Stimulated activated naive CD8-positive, alpha-beta T cell treated with anti-CD3 and anti-CD28 coated beads, Interleukin-15, Interleukin-2, amounts not matched to agents 100 ng/mL and 50 ng/mL, for 24 hours (primary cell): ENCODE measurements at regions not wholly inside any gene's neighbourhood (a gene's known extent, or its start where the extent isn't known, plus 50 kb on each side); places are given as distances from the start of the nearest gene placed in this dataset.

Experiments
- H3K27ac Mint-ChIP-seq: one replicate; pipeline ENCODE4 v1.8.0; 2021; ENCODE audit warnings: mild to moderate bottlenecking, mixed read lengths
- H3K27me3 Mint-ChIP-seq: one replicate; pipeline ENCODE4 v1.8.0; 2021; ENCODE audit warnings: mixed read lengths
- H3K36me3 Mint-ChIP-seq: one replicate; pipeline ENCODE4 v1.8.0; 2021; ENCODE audit warnings: low read depth, mixed read lengths
- H3K4me1 Mint-ChIP-seq: one replicate; pipeline ENCODE4 v1.8.0; 2021; ENCODE audit warnings: low read depth, mixed read lengths
- H3K4me3 Mint-ChIP-seq: one replicate; pipeline ENCODE4 v1.8.0; 2021; ENCODE audit warnings: mild to moderate bottlenecking, mixed read lengths
- H3K9me3 Mint-ChIP-seq: one replicate; pipeline ENCODE4 v1.8.0; 2021; ENCODE audit warnings: mixed read lengths

DNA sequence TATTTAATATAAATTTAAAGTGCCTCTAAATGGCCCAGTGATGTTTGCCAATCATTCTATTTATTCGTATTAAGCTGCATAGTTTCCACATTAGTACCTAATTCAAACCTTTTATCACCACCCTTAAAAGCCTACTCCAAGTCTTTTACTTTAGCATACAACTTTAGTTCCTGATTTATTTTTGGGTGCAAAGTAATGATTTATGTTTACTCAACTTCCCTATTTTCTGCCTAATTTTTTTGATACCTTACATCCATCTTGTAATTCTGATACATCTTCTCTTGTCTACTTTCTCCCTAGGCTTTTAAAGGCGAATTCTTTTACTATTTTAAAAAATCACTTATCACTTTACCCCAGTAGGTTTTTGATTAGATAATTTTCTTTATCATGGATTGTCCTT is 2651.1 kb upstream of the PCDH20 start:
- Mint-ChIP-seq H3K9me3 (peaks cover 2% of the 10 kb centered on the region), H3K4me1 (no peaks in the 10 kb centered on the region), H3K36me3 (no peaks in the 10 kb centered on the region), H3K27me3 (no peaks in the 10 kb centered on the region), H3K27ac (no peak overlapping the region), H3K4me3 (no peak overlapping the region)

DNA sequence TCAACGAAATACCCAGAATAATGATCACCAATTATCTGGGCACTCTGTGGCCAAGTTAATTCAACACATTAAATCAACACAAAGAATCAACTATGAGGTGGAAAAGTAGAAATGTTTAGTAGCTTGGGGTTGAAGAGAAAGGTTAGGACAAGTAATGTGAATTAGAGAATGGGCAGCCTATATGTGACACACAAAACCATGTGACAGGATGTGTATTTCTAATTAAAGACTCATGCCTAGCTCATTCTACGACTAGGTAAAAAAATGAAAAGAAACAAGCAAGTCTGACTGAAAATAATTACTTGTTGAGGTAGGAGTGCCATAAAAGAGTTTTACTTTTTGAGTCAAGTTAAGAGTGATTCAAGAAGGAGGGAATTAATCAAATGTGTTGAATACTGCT is 2646.0 kb upstream of the PCDH20 start:
- no peak overlapping the region for H3K4me3 Mint-ChIP-seq
- peaks cover 16% of the 10 kb centered on the region for H3K9me3 Mint-ChIP-seq
- no peaks in the 10 kb centered on the region for H3K36me3 Mint-ChIP-seq
- no peaks in the 10 kb centered on the region for H3K4me1 Mint-ChIP-seq
- H3K27me3 Mint-ChIP-seq, result no peaks in the 10 kb centered on the region
- H3K27ac Mint-ChIP-seq, result no peak overlapping the region

DNA sequence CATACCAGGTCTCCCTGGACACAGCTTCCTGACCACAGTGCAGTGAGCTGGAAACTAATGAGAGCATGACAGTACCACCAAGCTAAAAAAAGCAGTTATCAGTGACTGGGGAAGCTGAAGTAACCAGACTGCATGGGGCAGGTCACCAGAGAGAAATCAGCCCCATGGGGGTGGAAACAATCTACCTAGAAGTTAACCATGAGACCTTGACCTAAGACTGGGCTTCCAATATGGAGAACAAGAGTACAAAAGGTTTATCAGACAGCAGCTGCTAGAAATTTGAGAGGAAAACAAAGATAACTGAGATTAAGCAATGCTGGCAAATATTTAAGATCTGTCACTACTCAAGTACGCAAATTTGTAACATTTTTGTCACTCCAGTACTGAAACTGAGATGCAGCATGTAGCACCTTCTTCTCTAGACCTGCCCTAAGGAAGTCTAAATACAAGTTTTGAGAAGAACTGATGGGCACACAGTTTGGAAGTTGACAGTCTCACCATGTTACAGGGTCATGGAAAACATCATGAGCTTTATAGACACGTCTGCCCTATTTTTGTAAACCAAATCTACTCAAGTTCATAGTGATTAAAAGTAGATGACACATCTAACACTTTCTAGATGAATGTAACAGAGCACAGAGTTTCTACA is 2641.8 kb upstream of the PCDH20 start:
- Mint-ChIP-seq H3K4me3 (no peak overlapping the region), H3K9me3 (peaks cover 16% of the 10 kb centered on the region), H3K27me3 (no peaks in the 10 kb centered on the region), H3K36me3 (no peaks in the 10 kb centered on the region), H3K4me1 (no peaks in the 10 kb centered on the region), H3K27ac (no peak overlapping the region)

DNA sequence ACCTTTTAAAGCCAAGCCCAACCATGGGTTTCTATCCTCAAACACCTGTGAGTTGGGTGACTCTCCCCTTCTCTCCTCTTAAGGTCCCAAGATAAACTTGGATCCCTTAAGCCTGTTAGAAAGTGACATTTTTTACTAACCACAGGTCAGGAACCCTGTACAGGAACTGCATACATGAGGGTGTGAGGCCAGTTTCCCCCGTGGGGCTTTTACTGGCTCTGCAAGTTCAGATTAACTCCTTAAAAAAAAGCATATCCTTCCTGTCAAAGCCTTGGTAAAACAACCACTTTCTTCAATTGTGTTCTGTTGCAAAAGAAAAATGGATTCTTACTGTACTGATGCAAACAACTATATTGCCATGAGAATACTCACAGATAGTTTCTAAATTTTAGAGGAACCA is 2638.7 kb upstream of the PCDH20 start:
- Mint-ChIP-seq H3K27me3 (no peaks in the 10 kb centered on the region), H3K4me3 (no peak overlapping the region), H3K36me3 (no peaks in the 10 kb centered on the region), H3K9me3 (peaks cover 4% of the 10 kb centered on the region), H3K27ac (no peak overlapping the region), H3K4me1 (no peaks in the 10 kb centered on the region)

DNA sequence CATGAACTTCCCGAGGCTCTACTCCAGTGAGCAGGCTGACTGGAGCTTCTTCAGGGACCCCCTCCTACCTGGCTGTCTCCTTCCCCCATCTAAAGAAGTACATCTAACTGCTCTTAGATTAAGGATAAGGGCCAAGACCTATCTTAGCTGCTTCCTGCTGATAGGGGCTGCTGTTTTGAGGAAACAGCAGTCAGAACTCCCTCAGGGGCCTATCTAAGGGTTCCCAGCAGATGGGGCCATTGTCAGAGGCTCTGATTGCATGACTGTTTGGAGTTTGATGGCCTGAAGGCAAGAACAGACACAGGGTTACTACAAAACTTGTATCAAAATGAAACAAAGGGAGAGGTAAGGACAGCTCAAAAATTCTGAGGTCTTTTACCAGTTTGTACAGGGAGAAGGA is 2636.9 kb upstream of the PCDH20 start:
- H3K27ac Mint-ChIP-seq, result no peak overlapping the region
- no peaks in the 10 kb centered on the region for H3K9me3 Mint-ChIP-seq
- no peaks in the 10 kb centered on the region for H3K36me3 Mint-ChIP-seq
- H3K4me3 Mint-ChIP-seq, result no peak overlapping the region
- H3K4me1 Mint-ChIP-seq, result no peaks in the 10 kb centered on the region
- H3K27me3 Mint-ChIP-seq, result no peaks in the 10 kb centered on the region

DNA sequence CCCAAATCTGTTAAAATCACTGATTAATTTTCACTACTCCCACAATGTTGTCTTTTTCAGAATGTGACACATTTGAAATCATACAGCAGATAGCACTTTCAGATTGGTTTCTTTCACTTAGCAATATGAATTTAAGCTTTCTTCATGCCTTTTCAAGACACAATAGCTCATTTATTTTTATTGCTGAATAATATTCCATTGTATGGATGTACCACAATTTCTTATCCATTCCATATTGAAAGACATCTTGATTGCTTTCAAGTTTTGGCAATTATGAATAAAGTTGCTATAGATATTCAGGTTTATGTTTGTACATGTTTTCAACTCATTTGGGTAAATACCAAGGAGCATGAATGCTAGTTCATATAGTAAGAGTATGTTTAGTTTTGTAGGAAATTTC is 2635.6 kb upstream of the PCDH20 start:
- Mint-ChIP-seq H3K4me3 (no peak overlapping the region), H3K36me3 (no peaks in the 10 kb centered on the region), H3K27ac (no peak overlapping the region), H3K4me1 (no peaks in the 10 kb centered on the region), H3K9me3 (no peaks in the 10 kb centered on the region), H3K27me3 (no peaks in the 10 kb centered on the region)

DNA sequence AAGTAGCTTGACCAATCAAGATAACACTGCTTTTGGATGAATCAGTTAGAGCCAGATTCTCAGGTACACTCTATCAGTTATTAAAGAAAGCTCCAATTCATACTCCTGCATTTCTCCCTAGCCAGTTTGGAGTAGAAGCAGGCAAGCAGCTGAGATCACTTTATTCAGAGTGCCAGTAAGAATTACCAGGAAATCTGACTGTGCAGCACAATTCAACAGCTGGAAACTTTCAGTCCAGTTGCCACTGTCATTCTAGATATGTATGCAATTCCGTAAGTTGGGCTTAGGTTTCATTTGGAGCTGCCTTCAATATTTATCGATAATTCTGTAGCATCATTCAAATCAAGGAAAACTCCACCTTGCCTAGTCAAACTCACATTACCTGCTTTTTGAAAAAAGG is 2625.6 kb upstream of the PCDH20 start:
- H3K4me1 Mint-ChIP-seq, result no peaks in the 10 kb centered on the region
- H3K27me3 Mint-ChIP-seq, result no peaks in the 10 kb centered on the region
- H3K9me3 Mint-ChIP-seq, result no peaks in the 10 kb centered on the region
- no peak overlapping the region for H3K27ac Mint-ChIP-seq
- no peak overlapping the region for H3K4me3 Mint-ChIP-seq
- H3K36me3 Mint-ChIP-seq, result no peaks in the 10 kb centered on the region

DNA sequence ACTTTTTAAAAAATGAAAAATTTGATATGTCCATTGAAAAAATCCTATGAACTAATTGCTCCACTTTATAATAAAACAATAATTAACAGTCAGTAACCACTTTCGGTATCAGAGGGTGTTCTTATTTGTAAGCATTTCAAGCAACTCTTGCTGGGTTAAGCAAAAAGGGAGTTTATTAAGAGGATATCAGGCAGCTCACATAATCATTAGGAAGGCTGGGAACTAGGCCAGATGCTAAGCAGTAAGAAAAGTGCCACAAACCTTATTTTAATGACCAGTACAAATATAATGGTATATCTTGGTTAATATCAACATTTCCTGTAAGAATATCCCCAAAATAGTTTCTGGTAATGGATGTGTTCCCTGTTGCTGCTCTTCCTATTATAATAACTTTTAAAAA is 2618.3 kb upstream of the PCDH20 start:
- Mint-ChIP-seq H3K9me3 (no peaks in the 10 kb centered on the region), H3K4me3 (no peak overlapping the region), H3K36me3 (no peaks in the 10 kb centered on the region), H3K27ac (no peak overlapping the region), H3K4me1 (no peaks in the 10 kb centered on the region), H3K27me3 (no peaks in the 10 kb centered on the region)

DNA sequence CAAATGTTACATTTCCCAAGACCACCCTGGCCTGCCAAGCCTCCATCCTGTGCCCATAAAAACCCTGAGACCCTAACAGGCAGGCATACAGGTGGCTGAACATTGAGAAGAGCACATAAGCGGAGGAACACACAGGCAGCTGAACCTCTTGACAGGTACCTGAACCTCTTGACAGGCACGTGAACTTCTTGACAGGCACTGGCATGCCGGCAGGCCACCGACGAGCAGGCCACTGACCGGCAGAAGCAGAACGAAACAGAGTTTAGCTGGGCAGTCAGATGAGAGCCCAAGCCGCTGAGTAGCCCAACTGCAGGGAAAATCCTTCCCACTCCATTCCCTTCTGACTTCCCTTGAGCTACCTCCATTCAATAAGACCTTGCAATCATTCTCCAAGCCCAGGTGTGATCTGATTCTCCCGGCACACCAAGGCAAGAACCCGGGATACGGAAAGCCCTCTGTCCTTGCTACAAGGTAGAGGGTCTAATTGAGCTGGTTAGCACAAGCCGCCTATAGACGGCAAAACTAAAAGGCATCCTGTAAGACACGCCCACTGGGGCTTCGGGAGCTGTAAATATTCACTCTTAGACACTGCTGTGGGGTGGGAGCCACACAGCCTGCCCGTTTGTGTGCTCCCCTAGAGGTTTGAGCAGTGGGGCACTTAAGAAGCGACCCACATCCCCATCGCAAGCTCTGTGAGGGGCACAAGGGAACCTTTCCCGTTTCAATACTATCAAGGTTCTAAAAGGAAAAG is 2613.9 kb upstream of the PCDH20 start:
- H3K4me3 Mint-ChIP-seq, result no peak overlapping the region
- no peaks in the 10 kb centered on the region for H3K4me1 Mint-ChIP-seq
- no peaks in the 10 kb centered on the region for H3K27me3 Mint-ChIP-seq
- no peaks in the 10 kb centered on the region for H3K36me3 Mint-ChIP-seq
- no peak overlapping the region for H3K27ac Mint-ChIP-seq
- H3K9me3 Mint-ChIP-seq, result peaks cover 7% of the 10 kb centered on the region

DNA sequence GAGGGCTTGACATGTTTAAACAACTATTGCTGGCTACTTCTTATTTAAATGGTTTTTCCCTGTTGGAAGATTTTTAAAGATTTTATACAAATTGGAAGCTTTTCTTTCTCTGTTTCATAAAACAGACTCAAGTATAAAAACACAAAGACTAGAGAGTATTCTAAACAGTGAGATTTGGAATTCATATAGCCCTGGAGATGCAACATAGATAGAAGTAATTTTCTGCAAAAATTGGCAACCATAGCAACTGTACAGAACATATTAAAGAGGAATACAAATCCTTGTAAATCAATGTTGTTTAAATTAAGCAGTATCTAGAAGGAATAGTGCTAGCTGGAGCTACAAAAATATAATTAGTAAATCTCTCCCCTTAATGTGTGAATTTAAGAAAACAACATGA is 2612.9 kb upstream of the PCDH20 start:
- no peaks in the 10 kb centered on the region for H3K36me3 Mint-ChIP-seq
- H3K4me3 Mint-ChIP-seq, result no peak overlapping the region
- H3K4me1 Mint-ChIP-seq, result no peaks in the 10 kb centered on the region
- no peaks in the 10 kb centered on the region for H3K27me3 Mint-ChIP-seq
- H3K9me3 Mint-ChIP-seq, result peaks cover 7% of the 10 kb centered on the region
- H3K27ac Mint-ChIP-seq, result no peak overlapping the region

DNA sequence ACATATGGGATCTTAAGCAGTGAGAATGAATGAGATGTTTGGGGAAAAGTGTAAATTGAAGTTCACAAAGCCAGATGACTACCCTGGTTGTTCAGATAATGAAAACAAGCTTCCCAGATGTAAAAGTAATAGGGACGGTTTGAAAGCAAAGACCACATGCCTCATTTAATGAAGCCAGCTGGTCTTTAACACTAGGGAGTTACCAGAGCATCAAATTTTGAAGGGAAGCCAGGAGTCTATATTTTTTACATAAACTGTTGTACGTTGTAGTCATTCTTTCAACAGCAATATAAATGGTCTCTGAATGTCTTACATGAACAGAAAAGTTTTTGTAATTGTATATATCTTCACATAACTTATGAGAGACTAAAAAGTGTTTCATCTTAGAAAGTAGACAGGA is 2604.5 kb upstream of the PCDH20 start:
- H3K27me3 Mint-ChIP-seq, result no peaks in the 10 kb centered on the region
- H3K4me3 Mint-ChIP-seq, result no peak overlapping the region
- no peaks in the 10 kb centered on the region for H3K4me1 Mint-ChIP-seq
- no peaks in the 10 kb centered on the region for H3K36me3 Mint-ChIP-seq
- H3K9me3 Mint-ChIP-seq, result peaks cover 32% of the 10 kb centered on the region
- H3K27ac Mint-ChIP-seq, result no peak overlapping the region

DNA sequence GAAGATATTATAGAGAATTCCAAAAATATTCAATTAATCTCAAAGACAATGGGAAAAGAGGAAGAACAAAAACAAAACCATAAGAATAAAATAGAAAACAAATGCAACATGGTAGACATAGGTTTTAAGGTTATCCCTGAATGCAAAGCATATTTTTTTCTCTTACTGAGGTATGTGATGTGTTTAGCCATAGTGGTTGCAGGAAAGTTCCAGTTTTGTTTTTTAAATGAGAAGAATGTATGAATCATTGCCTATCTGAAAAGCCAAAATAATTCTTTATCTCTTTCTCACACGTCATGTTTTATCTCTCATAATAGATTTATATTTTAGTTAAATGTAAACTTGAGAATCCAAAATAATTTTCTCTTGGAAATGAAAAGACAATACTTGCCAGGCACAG is 2591.7 kb upstream of the PCDH20 start:
- Mint-ChIP-seq H3K27ac (no peak overlapping the region), H3K9me3 (peaks cover 14% of the 10 kb centered on the region), H3K36me3 (no peaks in the 10 kb centered on the region), H3K4me3 (no peak overlapping the region), H3K4me1 (no peaks in the 10 kb centered on the region), H3K27me3 (no peaks in the 10 kb centered on the region)

DNA sequence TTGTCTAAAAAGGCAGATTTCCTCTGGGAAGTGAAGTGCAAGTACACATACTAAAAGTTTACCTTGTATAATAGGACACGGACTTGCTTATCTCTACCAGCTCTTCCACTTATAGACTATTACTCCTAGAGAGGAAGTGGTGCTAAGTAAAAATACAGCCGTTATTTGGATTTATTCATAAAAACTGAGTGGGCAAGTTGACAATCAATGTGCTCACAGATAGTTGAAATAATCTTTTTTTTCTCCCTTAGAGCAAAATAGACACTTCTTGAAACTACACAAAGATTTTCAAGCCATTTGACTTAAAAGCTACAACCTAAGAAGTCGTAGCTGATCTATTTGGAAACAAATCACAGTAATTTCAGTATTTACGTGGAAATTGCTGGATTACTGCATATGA is 2584.7 kb upstream of the PCDH20 start:
- Mint-ChIP-seq H3K27me3 (no peaks in the 10 kb centered on the region), H3K27ac (no peak overlapping the region), H3K4me3 (no peak overlapping the region), H3K36me3 (no peaks in the 10 kb centered on the region), H3K9me3 (peaks cover 8% of the 10 kb centered on the region), H3K4me1 (no peaks in the 10 kb centered on the region)

DNA sequence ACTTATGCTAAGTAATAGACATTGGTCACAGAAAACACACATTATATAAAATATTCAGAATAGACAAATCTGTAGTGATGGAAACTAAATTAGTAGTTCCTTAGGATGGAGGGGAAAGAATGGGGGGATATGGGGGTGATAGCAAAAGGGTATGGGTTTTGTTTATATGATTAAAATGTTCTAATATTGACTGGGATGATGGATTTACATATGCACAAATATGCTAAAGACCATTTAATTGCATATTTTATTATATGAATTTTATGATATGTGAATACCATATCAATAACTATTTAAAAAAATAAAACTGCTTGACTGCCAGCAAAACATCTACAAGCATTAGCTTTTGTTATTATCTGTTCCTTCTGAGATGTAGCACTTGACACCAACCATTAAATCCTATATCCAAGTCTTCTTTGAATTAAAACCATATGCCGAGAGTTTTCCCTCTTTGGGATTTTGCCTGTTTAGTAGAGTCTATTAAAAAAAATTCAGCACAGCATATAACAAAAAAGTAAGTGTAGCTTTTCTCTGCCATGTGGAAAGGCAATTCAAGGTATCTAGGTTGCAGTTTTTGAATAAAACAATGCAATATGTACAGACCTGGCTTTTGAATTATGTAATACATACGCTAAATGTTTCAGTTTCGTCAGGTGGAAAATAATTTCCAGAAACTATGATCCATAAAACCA is 2584.1 kb upstream of the PCDH20 start:
- H3K36me3 Mint-ChIP-seq, result no peaks in the 10 kb centered on the region
- H3K4me1 Mint-ChIP-seq, result no peaks in the 10 kb centered on the region
- no peaks in the 10 kb centered on the region for H3K27me3 Mint-ChIP-seq
- H3K4me3 Mint-ChIP-seq, result no peak overlapping the region
- peaks cover 8% of the 10 kb centered on the region for H3K9me3 Mint-ChIP-seq
- no peak overlapping the region for H3K27ac Mint-ChIP-seq

DNA sequence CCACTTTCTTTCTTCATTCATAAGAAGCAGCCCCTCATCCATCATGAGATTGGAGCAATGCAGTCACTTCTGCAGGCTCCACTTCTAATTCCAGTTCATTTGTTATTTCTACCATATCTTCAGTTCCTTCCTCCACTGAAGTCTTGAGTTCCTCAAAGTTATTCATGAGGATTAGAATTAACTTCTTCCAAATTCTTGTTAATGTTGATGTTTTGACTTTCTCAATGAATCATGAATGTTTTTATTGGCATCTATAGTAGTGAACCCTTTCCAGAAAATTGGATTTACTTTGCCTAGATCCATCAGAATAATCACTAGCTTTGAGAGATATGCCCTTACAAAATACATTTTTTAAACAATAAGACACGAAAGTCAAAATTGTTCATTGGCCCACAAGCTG is 2567.7 kb upstream of the PCDH20 start:
- no peak overlapping the region for H3K27ac Mint-ChIP-seq
- H3K9me3 Mint-ChIP-seq, result peaks cover 15% of the 10 kb centered on the region
- H3K27me3 Mint-ChIP-seq, result no peaks in the 10 kb centered on the region
- H3K4me1 Mint-ChIP-seq, result no peaks in the 10 kb centered on the region
- no peaks in the 10 kb centered on the region for H3K36me3 Mint-ChIP-seq
- H3K4me3 Mint-ChIP-seq, result no peak overlapping the region
